ENCODE measurements at regions not wholly inside any gene's neighbourhood (a gene's known extent, or its start where the extent isn't known, plus 50 kb on each side); places are given as distances from the start of the nearest gene placed in this dataset.

DNA sequence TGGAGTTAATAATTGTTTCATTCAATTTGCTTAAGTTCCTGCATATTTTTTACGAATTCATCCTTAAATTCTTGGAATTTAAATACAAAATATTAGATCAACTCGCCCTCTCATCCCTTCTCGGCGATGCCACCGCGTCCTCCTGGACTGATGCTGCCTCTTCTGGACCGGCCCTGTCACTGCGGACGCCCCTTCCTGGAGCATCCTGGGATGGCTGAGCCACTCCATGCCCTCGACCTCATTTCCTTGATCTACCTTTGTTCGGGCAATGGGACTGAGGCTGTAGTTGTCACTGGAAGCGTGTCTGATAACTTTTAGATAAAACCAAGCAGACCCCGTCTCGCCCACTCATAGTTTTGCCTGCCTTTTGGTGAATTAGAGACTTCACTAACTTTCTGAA, 283.7 kb downstream of the TEX29 start:
- Histone ChIP-seq H3K4me2 (replicated peaks; ENCODE audit: extremely low read depth, low read length, poor library complexity, severe bottlenecking) (no peak overlapping the region), H3K9ac (ENCODE audit: insufficient read depth, low read length, poor library complexity, severe bottlenecking) (no peak overlapping the region), H3K4me3 (replicated peaks in 1 of 3; ENCODE audit: low read depth in 2 of 3, low read length in 3 of 3) (no peak overlapping the region), H3K79me2 (ENCODE audit: insufficient read depth, low read length) (no peaks in the 10 kb centered on the region), H2AFZ (ENCODE audit: insufficient read depth, low read depth, low read length, poor library complexity, severe bottlenecking) (no peak overlapping the region), H3K27ac (ENCODE audit: low read depth in 1 of 2, low read length in 2 of 2) (no peak overlapping the region), H3K36me3 (replicated peaks in 1 of 2; ENCODE audit: control insufficient read depth in 1 of 2, insufficient read depth in 2 of 2, low read length in 2 of 2) (no peaks in the 10 kb centered on the region), H3K27me3 (ENCODE audit: control insufficient read depth in 2 of 2, insufficient read depth in 2 of 2, low read length in 2 of 2) (no peaks in the 10 kb centered on the region), H3K9me3 (replicated peaks in 1 of 2; ENCODE audit: control insufficient read depth in 1 of 2, insufficient read depth in 1 of 2, low read length in 2 of 2) (peaks cover 0 to 4% of the 10 kb centered on the region in 2 donors), H3K4me1 (ENCODE audit: control insufficient read depth in 1 of 2, insufficient read depth in 2 of 2, low read length in 2 of 2) (no peaks in the 10 kb centered on the region), H4K20me1 (ENCODE audit: insufficient read depth, low read length) (no peaks in the 10 kb centered on the region)
- intact Hi-C loops (cut with micrococcal nuclease) = no loop called here
- Mint-ChIP-seq H3K36me3 (no peaks in the 10 kb centered on the region), H3K27ac (no peak overlapping the region), H3K4me3 (no peak overlapping the region), H3K27me3 (ENCODE audit: low read depth in 3 of 3) (peaks cover 0 to 5% (median 2%) of the 10 kb centered on the region in 3 donors), H3K9me3 (peaks cover 0 to 5% (median 3%) of the 10 kb centered on the region in 7 donors), H3K4me1 (no peaks in the 10 kb centered on the region)
- TF ChIP-seq, protein P1, sequence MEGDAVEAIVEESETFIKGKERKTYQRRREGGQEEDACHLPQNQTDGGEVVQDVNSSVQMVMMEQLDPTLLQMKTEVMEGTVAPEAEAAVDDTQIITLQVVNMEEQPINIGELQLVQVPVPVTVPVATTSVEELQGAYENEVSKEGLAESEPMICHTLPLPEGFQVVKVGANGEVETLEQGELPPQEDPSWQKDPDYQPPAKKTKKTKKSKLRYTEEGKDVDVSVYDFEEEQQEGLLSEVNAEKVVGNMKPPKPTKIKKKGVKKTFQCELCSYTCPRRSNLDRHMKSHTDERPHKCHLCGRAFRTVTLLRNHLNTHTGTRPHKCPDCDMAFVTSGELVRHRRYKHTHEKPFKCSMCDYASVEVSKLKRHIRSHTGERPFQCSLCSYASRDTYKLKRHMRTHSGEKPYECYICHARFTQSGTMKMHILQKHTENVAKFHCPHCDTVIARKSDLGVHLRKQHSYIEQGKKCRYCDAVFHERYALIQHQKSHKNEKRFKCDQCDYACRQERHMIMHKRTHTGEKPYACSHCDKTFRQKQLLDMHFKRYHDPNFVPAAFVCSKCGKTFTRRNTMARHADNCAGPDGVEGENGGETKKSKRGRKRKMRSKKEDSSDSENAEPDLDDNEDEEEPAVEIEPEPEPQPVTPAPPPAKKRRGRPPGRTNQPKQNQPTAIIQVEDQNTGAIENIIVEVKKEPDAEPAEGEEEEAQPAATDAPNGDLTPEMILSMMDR (IDR thresholded peaks at IDR 0.05) = no peak
- DNase-seq = no peak
- 96% methylated on average over 12 of the region's 14 CpGs for WGBS (ENCODE audit: insufficient coverage)

DNA sequence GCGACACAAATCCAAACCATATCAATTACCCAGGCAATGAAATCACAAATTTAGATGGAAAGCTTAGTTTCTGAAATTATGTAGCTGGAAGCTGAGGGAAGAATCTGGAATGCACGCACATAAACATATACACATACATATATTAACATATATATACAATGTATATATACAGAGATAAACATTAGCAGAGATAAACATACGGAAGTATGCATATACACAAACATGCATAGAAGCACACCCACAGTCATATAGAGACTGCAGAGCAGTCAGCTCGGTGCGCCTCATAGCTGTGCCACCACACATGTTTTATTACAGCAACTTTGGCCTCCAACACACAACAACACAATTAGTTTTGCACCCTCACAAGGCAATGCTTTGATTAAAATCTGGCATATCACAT, 288.1 kb downstream of the TEX29 start:
- Mint-ChIP-seq H3K9me3 (peaks cover 0 to 8% (median 5%) of the 10 kb centered on the region in 7 donors), H3K4me3 (no peak overlapping the region), H3K36me3 (no peaks in the 10 kb centered on the region), H3K4me1 (no peaks in the 10 kb centered on the region), H3K27ac (no peak overlapping the region), H3K27me3 (ENCODE audit: low read depth in 3 of 3) (peaks cover 0 to 4% (median 3%) of the 10 kb centered on the region in 3 donors)
- no peaks in the 10 kb centered on the region for H3K36me3 ChIP-seq (replicated peaks in 1 of 2; ENCODE audit: control insufficient read depth in 1 of 2, insufficient read depth in 2 of 2, low read length in 2 of 2)
- WGBS (ENCODE audit: insufficient coverage) = 100% methylated on average over 2 of the region's 5 CpGs
- intact Hi-C loops (cut with micrococcal nuclease) = no loop called here
- no peak overlapping the region for H2AFZ ChIP-seq (ENCODE audit: insufficient read depth, low read depth, low read length, poor library complexity, severe bottlenecking)
- H3K4me2 ChIP-seq (replicated peaks; ENCODE audit: extremely low read depth, low read length, poor library complexity, severe bottlenecking) = no peak overlapping the region
- no peak overlapping the region for H3K9ac ChIP-seq (ENCODE audit: insufficient read depth, low read length, poor library complexity, severe bottlenecking)
- H3K79me2 ChIP-seq (ENCODE audit: insufficient read depth, low read length) = no peaks in the 10 kb centered on the region
- TF ChIP-seq, protein P1 (IDR thresholded peaks at IDR 0.05) = no peak
- H3K27ac ChIP-seq (ENCODE audit: low read depth in 1 of 2, low read length in 2 of 2) = no peak overlapping the region
- H4K20me1 ChIP-seq (ENCODE audit: insufficient read depth, low read length) = no peaks in the 10 kb centered on the region
- no peaks in the 10 kb centered on the region for H3K4me1 ChIP-seq (ENCODE audit: control insufficient read depth in 1 of 2, insufficient read depth in 2 of 2, low read length in 2 of 2)
- H3K4me3 ChIP-seq (replicated peaks in 1 of 3; ENCODE audit: low read depth in 2 of 3, low read length in 3 of 3) = no peak overlapping the region
- peaks cover 4 to 10% of the 10 kb centered on the region in 2 donors for H3K9me3 ChIP-seq (replicated peaks in 1 of 2; ENCODE audit: control insufficient read depth in 1 of 2, insufficient read depth in 1 of 2, low read length in 2 of 2)
- H3K27me3 ChIP-seq (ENCODE audit: control insufficient read depth in 2 of 2, insufficient read depth in 2 of 2, low read length in 2 of 2) = no peaks in the 10 kb centered on the region
- DNase-seq = no peak

Data from CD14-positive monocyte (primary cell).